Bronchial epithelial cell (primary cell): ENCODE measurements at regions not wholly inside any gene's neighbourhood (a gene's known extent, or its start where the extent isn't known, plus 50 kb on each side); places are given as distances from the start of the nearest gene placed in this dataset.
"Not testable (repeated sequence)": the region's sequence is repeated elsewhere in the genome, so short reads cannot be mapped to it uniquely, and the experiment has no call there.

ENCODE experiments used
- DNase-seq: peaks from one replicate; pipeline ENCODE4 v3.0.0-alpha.2; 2010; ENCODE audit warnings: low read depth
- FAIRE-seq: peaks from 2 replicates; lab custom pipeline; 2011; peaks lifted over from hg19 to GRCh38; lab: Jason Lieb, UNC
- H3K27me3 ChIP-seq: 2 replicates; pipeline ENCODE4 v1.5.1; 2011; ENCODE audit warnings: low read length; ENCODE audit not compliant: control insufficient read depth, insufficient read depth
- H3K36me3 ChIP-seq: 2 replicates; pipeline ENCODE4 v1.5.1; 2011; ENCODE audit warnings: low read length; ENCODE audit not compliant: control insufficient read depth, insufficient read depth
- H3K4me3 ChIP-seq: 2 replicates; pipeline ENCODE4 v1.5.1; 2011; ENCODE audit warnings: mild to moderate bottlenecking, low read depth, low read length, control low read depth
- CTCF ChIP-seq: IDR thresholded peaks from 2 replicates; pipeline ENCODE4 v1.5.1; 2011; ENCODE audit warnings: mild to moderate bottlenecking, moderate library complexity, low read length, control low read depth, inconsistent platforms; ENCODE audit not compliant: insufficient read depth, severe bottlenecking

- FAIRE-seq = no peak
- DNase-seq = no peak
- no peak for TF ChIP-seq CTCF
- Histone ChIP-seq H3K4me3 (no peak overlapping the region), H3K27me3 (peaks cover 11% of the 10 kb centered on the region), H3K36me3 (no peaks in the 10 kb centered on the region)
Measured at GRCh38 chr22:26949193-26949592, 291.8 kb downstream of the MIAT start.

- H3K36me3 ChIP-seq, DNase-seq, H3K4me3 ChIP-seq, FAIRE-seq: not testable (repeated sequence)
- H3K27me3 ChIP-seq = peaks cover 15% of the 10 kb centered on the region
Measured at GRCh38 chr22:26951139-26951538, 293.8 kb downstream of the MIAT start.

- no peak for TF ChIP-seq CTCF
- DNase-seq = no peak
- Histone ChIP-seq H3K27me3 (peaks cover 15% of the 10 kb centered on the region), H3K4me3 (no peak overlapping the region), H3K36me3 (no peaks in the 10 kb centered on the region)
- no peak for FAIRE-seq
Measured at GRCh38 chr22:26952004-26952403, 294.6 kb downstream of the MIAT start.

GRCh38 chr22:26952451-26953011 lies 295.1 kb downstream of the MIAT start:
- no peak for TF ChIP-seq CTCF
- H3K27me3 ChIP-seq = peaks cover 15% of the 10 kb centered on the region
- no peak overlapping the region for H3K4me3 ChIP-seq
- no peak for DNase-seq
- no peak for FAIRE-seq
- no peaks in the 10 kb centered on the region for H3K36me3 ChIP-seq

GRCh38 chr22:26953012-26953883 lies 295.9 kb downstream of the MIAT start:
- DNase-seq (no peak), FAIRE-seq (no peak)
- TF ChIP-seq CTCF = no peak
- Histone ChIP-seq H3K27me3 (peaks cover 15% of the 10 kb centered on the region), H3K4me3 (no peak overlapping the region), H3K36me3 (no peaks in the 10 kb centered on the region)

GRCh38 chr22:26956371-26956770 lies 299.0 kb downstream of the MIAT start:
- no peak for TF ChIP-seq CTCF
- H3K4me3 ChIP-seq = no peak overlapping the region
- DNase-seq = no peak
- H3K36me3 ChIP-seq = no peaks in the 10 kb centered on the region
- no peak for FAIRE-seq
- peaks cover 15% of the 10 kb centered on the region for H3K27me3 ChIP-seq
